GM18870 (cell line): ENCODE measurements at regions not wholly inside any gene's neighbourhood (a gene's known extent, or its start where the extent isn't known, plus 50 kb on each side); places are given as distances from the start of the nearest gene placed in this dataset.
"Not testable (repeated sequence)": the region's sequence is repeated elsewhere in the genome, so short reads cannot be mapped to it uniquely, and the experiment has no call there.

Experiments used
- ATAC-seq: cut with Tn5 transposase; IDR thresholded peaks from one replicate; pipeline ENCODE4 v1.9.1; 2021; ENCODE audit warnings: moderate library complexity; ENCODE audit not compliant: unreplicated experiment

DNA sequence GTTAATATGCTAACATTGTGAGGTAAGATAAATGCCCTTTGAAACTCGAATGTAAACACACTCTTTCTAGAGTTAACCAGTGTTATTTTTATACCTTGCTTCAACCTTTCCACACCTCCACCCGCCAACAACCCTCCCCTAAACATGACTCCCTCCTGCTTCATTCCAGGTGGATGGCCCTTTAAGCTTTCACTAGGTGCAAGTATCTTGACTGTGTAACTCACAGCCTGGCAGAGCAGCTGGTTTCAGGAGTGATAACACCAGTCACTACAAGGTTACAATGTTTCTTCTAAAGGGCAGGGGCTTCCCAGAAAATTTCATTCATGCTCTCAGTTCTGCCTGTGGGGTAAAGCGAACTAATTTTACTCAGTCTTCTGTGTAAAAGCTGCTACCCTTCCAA, 318.1 kb upstream of the FRG1 start:
- not testable (repeated sequence) for ATAC-seq

DNA sequence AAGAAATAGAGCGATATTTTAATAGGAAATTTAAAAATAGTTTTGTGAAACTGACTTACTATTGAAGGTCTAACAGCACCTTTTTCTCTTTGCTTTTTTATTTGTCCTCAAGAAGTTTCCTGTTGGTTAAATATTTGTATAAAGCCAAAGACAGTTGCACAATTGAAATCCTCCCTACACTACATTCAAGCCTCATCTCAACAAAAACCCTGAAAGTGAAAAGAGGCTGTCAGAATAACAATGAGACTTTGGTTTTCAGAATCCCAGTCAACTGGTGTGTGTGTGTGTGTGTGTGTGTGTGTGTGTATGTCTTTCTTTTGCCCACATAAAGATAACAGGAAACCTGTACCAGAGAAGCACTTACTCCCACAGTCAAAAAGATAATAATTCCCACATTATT, 313.6 kb upstream of the FRG1 start:
- ATAC-seq, result not testable (repeated sequence)

DNA sequence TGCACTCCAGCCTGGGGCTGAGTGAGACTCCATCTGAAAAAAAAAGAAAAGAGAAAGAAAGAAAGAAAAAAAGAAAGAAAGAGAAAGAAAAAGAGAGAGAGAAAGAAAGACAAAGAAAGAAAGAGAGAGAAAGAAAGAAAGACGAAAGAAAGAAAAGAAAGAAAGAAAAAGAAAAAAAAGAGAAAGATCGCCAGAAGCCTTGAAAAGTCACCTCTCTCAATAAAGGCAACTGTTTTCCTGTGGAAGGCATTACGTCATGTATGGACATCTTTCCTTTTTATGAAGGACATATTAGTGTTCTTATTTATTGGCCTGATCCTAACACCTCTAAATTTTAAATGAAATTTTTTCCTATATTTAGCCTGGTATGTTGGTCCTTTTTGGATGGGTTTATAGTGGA, 310.9 kb upstream of the FRG1 start:
- ATAC-seq, result not testable (repeated sequence)

DNA sequence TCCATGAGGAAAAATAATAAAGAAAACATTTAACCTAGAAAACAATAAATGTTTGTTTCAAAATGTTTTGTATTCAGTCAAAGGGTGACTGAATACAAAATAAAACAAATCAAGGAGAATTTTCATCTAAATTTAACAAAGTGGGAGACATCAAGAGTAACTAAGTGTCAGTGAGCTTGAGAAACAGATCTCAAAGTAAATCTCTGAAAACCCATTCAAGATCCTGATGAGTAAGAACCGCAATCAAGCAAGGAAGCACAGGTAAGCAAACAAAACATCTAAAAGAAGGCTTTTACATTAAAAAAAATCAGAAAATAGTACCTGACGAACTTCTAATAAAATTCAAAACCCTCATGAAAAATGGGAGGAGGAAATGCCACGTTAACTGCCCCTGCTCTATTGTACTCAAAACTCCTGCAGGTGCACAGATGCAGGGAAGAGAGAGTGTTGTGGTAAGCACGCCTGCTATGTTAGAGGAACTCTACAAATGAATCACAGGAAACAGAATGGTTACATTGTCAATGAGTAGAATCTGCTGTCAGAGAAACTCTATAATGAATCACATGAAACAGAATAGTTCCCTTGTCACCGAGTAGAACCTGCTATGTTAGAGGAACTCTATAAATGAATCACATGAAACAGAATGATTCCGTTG, 309.6 kb upstream of the FRG1 start:
- not testable (repeated sequence) for ATAC-seq

DNA sequence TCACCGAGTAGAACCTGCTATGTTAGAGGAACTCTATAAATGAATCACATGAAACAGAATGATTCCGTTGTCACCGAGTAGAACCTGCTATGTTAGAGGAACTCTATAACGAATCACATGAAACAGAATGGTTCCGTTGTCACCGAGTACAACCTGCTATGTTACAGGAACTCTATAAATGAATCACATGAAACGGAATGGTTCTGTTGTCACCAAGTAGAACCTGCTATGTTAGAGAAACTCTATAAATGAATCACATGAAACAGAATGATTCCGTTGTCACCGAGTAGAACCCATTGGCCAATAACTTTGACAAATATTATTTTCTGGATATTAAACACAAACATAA, 309.1 kb upstream of the FRG1 start:
- not testable (repeated sequence) for ATAC-seq

DNA sequence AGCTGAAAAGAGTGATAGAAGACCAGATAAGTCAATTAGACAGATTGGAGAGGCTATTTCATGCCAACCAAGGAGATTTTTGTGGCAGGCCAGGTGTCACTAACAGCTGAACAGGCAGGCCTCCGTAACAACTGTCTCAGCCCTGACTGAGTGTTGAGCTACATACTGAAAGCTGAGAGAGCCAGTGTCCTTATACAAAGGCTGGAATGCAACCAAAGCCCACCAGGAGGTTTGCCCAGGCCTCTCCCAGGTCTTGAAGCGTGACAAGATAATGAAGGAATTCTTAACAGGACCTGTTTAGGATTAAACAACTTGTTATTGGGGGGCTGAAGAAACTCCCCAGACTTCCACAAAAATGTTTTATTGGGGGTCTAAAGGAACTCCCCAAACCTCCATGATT, 290.2 kb upstream of the FRG1 start:
- ATAC-seq, result not testable (repeated sequence)

DNA sequence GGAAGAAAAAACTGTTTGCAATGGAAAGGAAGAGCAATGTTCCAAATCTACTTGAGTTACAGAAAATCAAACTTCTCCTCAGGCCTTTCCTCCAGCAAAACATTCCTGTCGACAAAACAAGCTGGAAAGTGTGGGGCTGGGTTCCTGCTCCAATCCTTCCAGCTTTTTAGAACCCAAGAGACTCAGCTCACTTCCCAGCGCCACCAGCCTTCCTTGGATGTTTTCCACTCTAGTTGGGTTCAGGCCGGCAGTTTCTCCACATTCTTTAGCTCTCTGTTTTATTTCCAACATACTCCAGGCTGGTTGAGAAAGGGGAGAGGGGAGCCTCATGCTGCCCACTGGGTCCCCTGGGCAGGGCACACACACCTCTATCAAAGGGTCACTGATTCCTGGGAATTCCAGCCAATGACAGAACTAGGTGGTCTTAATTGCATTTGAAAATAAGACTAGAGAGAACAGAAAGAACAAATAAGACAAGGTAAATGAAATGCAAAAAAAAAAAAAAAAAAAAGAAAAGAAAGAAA, 287.5 kb upstream of the FRG1 start:
- not testable (repeated sequence) for ATAC-seq

DNA sequence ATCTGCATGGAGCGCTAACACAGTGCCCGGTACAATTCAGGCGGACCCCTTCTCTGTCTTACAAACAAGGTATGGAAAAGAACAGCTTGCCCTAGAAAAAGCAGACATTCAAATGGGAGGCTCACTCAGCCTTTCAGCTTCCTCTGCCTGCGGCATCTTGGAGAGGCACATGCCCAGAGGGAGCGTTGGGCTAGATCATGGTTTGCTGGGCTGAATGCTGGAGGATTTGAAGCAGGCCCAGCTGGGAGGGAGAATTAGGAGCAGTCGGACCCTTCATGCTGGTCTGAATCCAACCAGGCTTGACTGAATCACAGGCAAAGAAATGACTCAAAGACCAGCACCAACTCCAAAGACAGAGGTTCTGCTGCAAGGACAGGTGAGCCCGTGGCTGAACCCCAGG, 286.7 kb upstream of the FRG1 start:
- not testable (repeated sequence) for ATAC-seq

DNA sequence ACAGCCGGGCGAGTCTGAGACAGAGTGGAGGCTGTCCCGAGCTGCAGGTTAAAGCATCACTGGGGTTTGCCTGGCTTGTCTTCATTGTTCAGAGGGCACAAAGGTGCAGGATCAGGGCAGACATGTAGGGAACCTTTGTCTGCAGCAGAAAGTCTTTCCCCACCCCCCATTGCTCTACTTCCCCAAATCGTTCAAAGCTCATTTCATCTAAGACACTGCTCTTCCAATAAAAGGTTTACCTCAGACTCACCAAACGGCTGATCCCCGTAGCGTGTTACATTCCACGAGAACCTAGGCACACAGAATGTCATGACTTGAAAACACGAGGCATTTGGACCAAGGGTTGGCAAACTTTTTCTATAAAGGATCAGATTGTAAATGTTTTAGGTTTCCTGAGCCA, 286.3 kb upstream of the FRG1 start:
- not testable (repeated sequence) for ATAC-seq

DNA sequence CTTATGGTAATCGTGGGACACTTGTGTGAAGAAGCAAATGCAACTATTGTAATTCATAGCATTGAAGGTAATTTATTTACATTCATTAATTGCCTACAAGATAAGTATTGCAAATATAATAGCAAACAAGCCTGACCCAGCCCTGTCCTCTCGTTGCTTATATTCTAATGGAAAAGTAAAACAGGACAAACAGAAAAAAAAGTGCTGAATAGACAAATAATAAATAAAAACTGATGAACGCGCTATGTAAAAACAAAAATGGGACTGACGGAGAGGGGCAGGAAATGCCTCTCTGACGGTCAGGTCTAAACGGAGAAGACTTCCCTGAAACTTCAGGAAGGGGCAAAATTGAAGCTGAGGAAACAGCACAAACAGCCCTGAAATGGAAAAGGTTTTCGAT, 284.9 kb upstream of the FRG1 start:
- ATAC-seq, result not testable (repeated sequence)

DNA sequence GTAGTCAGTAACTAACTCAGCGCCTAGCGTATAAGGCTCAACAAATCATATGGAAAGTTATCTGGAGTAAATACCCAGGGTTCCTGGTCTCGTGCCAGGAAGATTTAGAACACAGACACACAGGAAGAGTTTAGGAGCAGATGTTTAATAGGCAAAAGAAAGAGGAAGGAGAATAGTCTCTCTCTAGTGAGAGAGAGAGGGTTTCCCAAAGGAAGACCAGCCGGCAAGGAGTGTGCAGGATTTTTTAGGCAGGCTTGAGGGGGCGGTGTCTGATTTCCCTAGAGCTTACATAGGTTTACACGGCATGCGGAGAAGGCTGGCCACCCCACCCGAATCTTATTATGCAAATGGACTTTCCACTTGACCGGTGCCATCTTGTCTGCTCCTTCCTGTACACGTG, 284.0 kb upstream of the FRG1 start:
- no peak for ATAC-seq

DNA sequence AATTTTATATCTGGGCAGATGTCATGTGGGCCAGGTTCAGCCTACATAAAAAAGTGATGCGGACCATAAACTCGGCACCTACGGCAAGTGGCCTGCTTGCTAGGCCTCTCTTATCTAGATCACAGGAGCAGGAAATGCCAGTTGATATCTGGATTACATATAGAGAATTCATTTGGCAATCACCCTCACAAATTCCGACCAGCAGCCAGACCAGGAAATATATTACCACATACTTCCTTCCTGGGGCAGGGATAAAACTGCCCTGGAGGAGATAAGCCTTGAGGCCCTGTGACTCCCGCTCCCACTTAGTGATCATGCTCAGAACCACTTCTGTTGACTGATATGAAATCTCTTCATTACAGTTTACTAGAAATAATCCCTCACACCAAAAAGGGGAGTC, 282.4 kb upstream of the FRG1 start:
- not testable (repeated sequence) for ATAC-seq

DNA sequence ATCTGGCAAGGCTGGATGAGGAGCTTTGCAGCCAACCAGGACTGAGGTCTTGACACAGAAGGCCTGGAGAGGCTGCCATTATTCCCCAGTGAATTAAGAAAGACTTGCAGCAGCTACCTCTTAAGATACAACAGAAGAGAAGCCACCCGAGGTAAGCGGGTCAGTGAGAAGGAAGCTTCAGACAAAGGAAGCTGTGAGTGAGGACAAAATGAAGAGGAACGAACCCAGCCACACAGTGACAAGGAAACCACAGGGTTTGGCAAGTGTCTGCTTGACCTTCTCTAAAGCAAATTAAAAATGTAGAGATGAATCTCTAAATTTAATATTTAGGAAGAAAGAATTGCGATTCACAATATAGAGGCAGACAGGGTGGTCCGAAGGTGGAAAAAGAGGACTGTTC, 281.8 kb upstream of the FRG1 start:
- ATAC-seq, result not testable (repeated sequence)

DNA sequence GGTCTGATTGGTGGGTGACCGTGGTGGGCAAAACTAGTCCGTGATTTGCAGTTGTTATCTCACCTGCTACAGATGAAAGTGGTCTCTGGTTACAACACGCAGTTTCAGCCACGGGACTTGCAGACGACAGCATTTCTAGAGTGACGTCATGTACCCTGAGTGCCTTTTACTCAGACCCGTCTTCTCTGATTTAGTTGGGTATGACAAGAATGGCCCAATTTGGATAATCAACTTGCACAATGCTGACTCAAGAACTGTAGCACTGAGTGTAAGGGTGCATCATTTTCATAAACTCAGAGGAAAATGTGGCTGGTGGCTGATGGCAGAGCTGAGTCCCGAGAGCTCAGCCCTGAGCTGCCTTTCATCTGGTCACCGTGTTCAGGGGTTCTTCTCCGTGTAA, 281.4 kb upstream of the FRG1 start:
- ATAC-seq, result no peak

DNA sequence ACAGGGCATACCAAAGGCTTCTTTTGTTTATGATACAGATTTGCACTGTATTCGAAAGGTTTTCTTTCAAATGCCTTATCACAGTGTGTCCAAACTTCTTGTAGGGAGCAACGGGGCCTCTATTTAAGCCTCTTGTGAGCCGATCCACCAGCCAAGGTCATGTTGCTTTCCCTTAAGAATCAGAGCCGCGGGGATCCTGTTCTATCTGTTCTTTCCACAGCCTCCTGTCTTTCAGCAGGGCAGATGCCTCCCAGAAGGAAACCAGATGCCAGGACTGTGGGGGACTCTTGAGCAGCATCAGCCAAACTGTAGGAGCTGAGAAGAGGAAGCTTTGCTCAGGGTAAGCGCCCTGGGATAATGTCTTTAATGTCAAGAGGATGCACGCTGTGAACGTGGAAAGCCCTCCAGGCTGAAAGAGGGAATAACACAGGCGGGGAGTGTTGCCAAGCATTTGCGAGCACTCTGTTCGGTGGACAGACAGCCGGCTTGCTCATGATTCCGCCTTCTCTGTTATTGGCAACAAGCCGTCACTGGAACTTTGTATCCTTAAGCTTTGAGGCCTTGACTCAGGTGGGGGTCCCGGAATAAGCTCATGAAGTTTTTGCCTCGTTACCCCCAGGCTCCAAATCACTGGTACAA, 279.8 kb upstream of the FRG1 start:
- ATAC-seq, result no peak

DNA sequence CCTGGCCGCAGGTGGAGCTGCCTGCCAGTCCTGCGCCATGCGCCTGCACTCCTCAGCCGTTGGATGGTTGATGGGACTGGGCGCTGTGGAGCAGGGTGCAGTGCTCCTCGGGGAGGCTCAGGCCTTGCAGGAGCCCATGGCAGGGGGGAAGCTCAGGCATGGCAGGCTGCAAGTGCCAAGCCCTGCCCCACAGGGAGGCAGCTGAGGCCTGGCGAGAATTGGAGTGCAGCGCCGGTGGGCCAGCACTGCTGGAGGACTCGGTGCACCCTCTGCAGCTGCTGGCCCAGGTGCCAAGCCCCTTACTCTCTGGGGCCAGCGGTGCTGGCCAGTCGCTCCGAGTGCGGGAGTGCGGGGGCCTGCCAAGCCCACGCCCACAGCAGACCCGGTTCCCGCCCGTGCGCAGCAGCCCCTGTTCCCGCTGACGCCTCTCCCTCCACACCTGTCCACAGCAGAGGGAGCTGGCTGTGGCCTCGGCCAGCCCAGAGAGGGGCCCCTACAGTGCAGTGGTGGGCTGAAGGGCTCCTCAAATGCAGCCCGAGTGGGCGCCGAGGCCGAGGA, 275.9 kb upstream of the FRG1 start:
- no peak for ATAC-seq

DNA sequence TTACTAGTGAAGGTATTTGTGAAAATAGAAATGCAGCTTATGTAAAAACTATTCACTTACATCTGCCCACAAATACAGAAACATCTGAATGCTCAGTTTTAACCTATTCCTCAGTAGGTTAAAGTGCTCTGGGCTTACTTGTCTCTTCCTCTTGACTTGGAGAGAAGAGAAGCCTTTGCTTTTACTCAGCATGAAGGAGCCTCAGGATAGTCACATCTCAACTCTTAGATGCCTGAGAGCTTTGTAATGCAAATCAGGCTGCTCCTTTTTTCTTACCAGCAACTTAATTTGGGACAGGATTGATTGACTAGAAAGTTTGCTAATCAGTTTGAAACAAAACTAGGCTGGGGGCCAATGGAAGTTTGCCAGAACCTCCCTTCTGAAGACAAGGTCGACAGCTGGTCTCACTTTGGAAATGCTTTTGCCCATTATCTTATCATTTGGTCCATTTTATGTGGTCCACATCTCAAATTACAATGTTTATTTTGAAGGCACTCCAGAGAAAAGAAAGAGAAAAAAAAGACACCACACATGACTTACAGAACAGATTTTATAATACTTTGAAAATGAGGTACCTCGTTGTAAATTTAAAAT, 274.9 kb upstream of the FRG1 start:
- ATAC-seq, result not testable (repeated sequence)

DNA sequence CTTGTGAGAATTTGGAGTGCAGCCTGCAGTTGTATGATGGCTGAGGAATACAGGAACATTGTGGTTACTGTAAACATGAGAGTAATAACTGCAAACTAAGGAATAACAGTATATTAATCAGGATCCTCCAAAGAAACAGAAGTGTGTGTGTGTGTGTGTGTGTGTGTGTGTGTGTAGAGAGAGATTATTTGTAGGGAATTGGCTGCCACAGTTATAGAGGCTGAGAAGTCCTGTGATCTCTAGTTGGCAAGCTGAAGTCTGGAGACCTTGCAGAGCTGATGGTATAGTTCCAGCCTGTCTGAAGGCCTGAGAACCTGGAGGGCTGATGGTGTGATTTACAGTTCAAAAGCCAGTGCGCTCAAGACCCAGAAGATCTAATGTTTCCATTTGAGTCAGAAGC, 273.3 kb upstream of the FRG1 start:
- ATAC-seq, result not testable (repeated sequence)

DNA sequence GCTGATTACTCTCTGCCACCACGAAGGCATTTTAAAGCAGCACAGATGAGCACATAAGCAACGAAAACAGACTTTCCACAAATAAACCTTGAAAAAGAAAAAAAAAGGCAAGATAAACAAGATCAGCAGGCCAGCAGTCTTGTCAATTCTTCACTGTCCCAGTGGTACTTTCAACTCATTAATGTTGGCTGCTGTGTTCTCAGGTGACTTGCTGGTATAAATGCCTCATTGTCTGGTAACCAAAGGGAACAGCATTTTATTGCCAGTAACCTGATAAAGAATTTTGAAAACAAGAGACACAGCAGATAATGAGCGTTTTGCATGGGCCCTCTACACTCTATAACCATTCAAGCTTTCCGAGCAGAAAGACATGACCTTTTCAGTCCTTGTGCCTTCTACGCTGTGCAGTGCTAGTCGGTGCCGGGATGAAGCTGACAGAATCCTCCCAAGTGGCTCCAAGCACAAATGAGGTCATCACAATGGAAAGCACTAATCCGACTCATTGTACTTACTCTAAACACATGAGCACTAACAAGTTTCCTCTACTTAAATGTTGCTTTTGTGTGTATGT, 242.9 kb upstream of the FRG1 start:
- not testable (repeated sequence) for ATAC-seq

DNA sequence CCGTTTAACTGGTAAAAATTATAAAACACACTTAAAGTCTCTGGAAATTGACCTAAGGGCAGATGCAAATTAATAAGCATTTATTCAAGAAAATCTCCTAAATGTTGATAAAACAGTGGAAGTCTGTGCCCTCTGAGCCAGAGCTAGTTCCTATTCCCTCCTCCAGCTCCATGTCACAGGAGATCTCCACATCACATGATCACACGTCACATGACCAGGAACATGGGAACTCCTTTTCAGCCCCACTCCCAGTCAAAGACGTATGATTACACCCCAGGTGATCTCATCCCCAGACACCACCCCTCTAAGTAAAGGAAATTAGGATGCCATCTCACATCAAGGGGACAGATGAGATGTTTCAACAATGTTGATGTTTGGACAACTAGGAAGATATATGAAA, 237.7 kb upstream of the FRG1 start:
- ATAC-seq, result not testable (repeated sequence)

DNA sequence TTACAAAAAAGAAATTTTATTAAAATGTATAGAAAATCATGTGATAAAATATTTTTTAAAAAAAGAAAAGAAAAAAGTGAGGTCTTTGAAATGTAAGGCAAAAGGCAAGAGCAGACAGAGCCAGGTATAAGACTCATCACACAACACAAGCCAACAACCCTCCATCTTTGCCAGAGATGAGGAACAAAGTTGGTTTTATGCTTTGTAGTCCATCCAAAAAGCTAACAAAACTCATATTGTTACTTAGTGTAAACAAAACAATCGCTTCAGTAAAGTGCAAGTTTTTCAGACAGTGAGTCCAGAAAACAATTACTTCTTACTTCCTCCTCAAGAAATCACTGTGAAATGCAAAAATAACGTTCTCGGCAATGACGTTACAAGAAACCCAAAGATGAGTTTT, 233.9 kb upstream of the FRG1 start:
- not testable (repeated sequence) for ATAC-seq

DNA sequence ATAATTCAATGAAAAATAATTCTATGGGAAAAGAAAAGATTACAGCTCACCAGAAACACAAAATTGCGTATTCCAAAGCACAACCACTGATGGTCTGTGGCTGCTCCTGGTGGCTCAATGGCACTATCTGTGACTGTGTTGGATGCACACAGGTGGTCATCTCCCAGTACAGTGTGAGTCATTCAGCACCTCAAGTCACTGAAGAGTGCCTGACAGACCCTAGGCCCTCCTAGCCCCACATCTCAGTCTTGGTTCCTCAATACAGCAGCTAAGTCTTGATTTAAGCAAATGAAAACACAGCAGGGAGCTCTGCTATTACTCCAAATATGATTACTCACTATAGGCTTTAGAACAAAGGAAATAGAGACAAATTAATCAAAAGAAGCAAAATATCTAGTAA, 233.4 kb upstream of the FRG1 start:
- ATAC-seq, result not testable (repeated sequence)
